Loucy (cell line): ENCODE measurements at regions not wholly inside any gene's neighbourhood (a gene's known extent, or its start where the extent isn't known, plus 50 kb on each side); places are given as distances from the start of the nearest gene placed in this dataset.
A peak's percentile ranks its signal among the peaks of the same experiment; 100 is the strongest.

Source experiments
- H2AFZ ChIP-seq: fragments of 200-600 bp; sonication (generic); 2 replicates; pipeline ENCODE4 v1.6.0; 2016; ENCODE audit warnings: antibody characterized with exemption, mild to moderate bottlenecking, low read length, moderate library complexity
- H3F3A ChIP-seq: fragments of 200-600 bp; 2 replicates; pipeline ENCODE4 v1.6.0; 2016; ENCODE audit warnings: antibody characterized with exemption, low read depth, mild to moderate bottlenecking
- H3K27me3 ChIP-seq: fragments of 200-600 bp; sonication (generic); 2 replicates; pipeline ENCODE4 v1.6.1; 2014; ENCODE audit warnings: low read length, mild to moderate bottlenecking; ENCODE audit not compliant: insufficient read depth, poor library complexity, severe bottlenecking
- H3K36me3 ChIP-seq: fragments of 200-600 bp; sonication (generic); 2 replicates; pipeline ENCODE4 v1.6.1; 2016; ENCODE audit warnings: low read length; ENCODE audit not compliant: insufficient read depth
- H3K4me1 ChIP-seq: fragments of 200-600 bp; sonication (generic); 2 replicates; pipeline ENCODE4 v1.5.1; 2014; ENCODE audit warnings: low read length, mild to moderate bottlenecking; ENCODE audit not compliant: insufficient read depth, poor library complexity, severe bottlenecking
- H3K4me2 ChIP-seq: fragments of 200-600 bp; sonication (generic); 2 replicates; pipeline ENCODE4 v1.6.0; 2014; ENCODE audit warnings: antibody characterized with exemption, low read length, low read depth, mild to moderate bottlenecking; ENCODE audit not compliant: poor library complexity, severe bottlenecking
- H3K4me3 ChIP-seq: fragments of 200-600 bp; sonication (generic); 2 replicates; pipeline ENCODE4 v1.5.1; 2014; ENCODE audit warnings: low read length, mild to moderate bottlenecking, mixed read lengths; ENCODE audit not compliant: poor library complexity, severe bottlenecking
- H3K79me2 ChIP-seq: fragments of 200-600 bp; sonication (generic); 2 replicates; pipeline ENCODE4 v1.6.1; 2014; ENCODE audit warnings: low read length; ENCODE audit not compliant: insufficient read depth
- H3K9ac ChIP-seq: fragments of 200-600 bp; sonication (generic); 2 replicates; pipeline ENCODE4 v1.6.0; 2014; ENCODE audit warnings: mild to moderate bottlenecking, low read depth, low read length, moderate library complexity; ENCODE audit not compliant: poor library complexity, severe bottlenecking
- H3K9me2 ChIP-seq: fragments of 200-600 bp; sonication (generic); replicated peaks from 2 replicates; pipeline ENCODE4 v1.6.1; 2016; ENCODE audit warnings: low read depth, low read length, mixed read lengths
- H3K9me3 ChIP-seq: fragments of 200-600 bp; sonication (generic); 2 replicates; pipeline ENCODE4 v1.6.1; 2014; ENCODE audit warnings: mild to moderate bottlenecking, antibody characterized with exemption, low read length, low read depth; ENCODE audit not compliant: insufficient read depth
- H4K20me1 ChIP-seq: fragments of 200-600 bp; sonication (generic); 2 replicates; pipeline ENCODE4 v1.6.0; 2014; ENCODE audit warnings: antibody characterized with exemption, low read length, mild to moderate bottlenecking; ENCODE audit not compliant: insufficient read depth, poor library complexity, severe bottlenecking
- EZH2phosphoT487 ChIP-seq: fragments of 200-600 bp; IDR thresholded peaks from 2 replicates; pipeline ENCODE4 v1.6.1; 2018; ENCODE audit warnings: antibody characterized with exemption, mild to moderate bottlenecking, moderate library complexity, borderline replicate concordance
- TF ChIP-seq, protein P1 (sequence below): fragments of 200-600 bp; sonication (generic); conservative IDR thresholded peaks from 2 replicates; pipeline ENCODE4 v1.5.1; 2014; ENCODE audit warnings: mild to moderate bottlenecking, antibody characterized with exemption, low read length

DNA sequence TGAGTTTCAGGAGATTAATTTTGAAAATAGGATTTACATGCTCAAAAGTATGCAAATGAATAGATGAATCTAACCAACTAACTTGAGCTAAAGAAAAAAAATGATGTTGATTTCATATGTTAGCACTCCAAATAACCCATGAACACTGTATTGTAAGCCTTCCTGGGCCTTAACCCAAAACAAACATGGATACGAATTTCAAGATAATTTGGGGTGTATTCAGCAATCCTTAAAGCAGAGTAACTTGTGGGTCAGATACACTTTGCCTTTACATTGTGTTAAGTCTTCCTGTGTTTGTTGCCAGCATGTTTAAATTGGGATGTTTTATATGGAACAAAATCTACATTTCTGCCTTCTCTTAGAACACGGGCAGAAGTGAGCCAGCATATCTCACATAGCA, 124.2 kb upstream of the WDR11 start:
- Histone ChIP-seq H3K9me3 (no peaks in the 10 kb centered on the region), H3K9ac (no peak overlapping the region), H3K36me3 (no peaks in the 10 kb centered on the region), H2AFZ (no peak overlapping the region), H3K4me2 (no peak overlapping the region), H3K79me2 (no peaks in the 10 kb centered on the region), H3K9me2 (no peaks in the 10 kb centered on the region), H3K4me1 (peaks cover 15% of the 10 kb centered on the region), H4K20me1 (no peaks in the 10 kb centered on the region), H3K4me3 (no peak overlapping the region), H3K27me3 (no peaks in the 10 kb centered on the region), H3F3A (0 out of 2 replicates have a peak, but pooled peaks cover 5% of the 10 kb centered on the region)
- no peak for TF ChIP-seq EZH2phosphoT487
- TF ChIP-seq, protein P1, sequence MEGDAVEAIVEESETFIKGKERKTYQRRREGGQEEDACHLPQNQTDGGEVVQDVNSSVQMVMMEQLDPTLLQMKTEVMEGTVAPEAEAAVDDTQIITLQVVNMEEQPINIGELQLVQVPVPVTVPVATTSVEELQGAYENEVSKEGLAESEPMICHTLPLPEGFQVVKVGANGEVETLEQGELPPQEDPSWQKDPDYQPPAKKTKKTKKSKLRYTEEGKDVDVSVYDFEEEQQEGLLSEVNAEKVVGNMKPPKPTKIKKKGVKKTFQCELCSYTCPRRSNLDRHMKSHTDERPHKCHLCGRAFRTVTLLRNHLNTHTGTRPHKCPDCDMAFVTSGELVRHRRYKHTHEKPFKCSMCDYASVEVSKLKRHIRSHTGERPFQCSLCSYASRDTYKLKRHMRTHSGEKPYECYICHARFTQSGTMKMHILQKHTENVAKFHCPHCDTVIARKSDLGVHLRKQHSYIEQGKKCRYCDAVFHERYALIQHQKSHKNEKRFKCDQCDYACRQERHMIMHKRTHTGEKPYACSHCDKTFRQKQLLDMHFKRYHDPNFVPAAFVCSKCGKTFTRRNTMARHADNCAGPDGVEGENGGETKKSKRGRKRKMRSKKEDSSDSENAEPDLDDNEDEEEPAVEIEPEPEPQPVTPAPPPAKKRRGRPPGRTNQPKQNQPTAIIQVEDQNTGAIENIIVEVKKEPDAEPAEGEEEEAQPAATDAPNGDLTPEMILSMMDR: no peak

DNA sequence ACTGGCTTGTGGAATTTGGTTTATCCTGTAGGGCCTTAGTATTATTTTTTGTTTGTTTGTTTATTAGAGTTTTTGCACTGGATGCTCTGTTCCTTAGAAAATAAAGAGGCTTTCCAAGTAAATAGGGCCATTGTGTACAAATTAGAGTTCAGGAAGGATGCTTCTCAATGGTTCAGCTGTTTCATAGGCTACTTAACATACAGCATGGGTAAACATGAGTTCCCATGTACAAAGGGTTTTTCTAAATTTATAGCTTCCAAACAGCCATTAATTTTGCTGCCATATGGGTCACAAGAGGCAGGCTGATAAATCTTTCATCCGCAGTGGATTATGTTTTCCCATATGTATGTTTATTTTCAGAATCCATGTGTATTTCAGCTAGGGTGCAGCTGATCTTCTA, 121.6 kb upstream of the WDR11 start:
- Histone ChIP-seq H3K79me2 (no peaks in the 10 kb centered on the region), H3K4me3 (no peak overlapping the region)

DNA sequence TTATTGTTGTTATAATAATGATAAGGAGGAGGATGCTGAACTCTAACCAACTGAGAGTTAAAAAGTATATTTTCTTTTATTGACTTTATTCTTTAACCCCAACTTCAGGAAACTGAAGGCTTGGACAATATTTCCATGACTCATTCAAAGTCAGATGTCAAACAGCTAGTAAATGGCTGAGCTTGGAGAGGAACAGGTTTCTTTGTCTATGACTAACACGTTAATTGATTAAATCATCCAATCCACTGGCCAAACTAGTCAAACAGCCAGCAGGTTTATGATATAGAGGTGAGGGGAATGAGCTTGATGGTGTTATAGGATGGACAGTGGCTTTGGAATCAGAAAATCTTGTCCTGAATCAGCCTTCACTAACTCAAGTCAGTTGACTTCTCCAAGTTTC, 119.1 kb upstream of the WDR11 start:
- no peak for TF ChIP-seq EZH2phosphoT487
- TF ChIP-seq, protein P1: no peak

More for the DNA sequence above, 121.6 kb upstream of the WDR11 start:
- Histone ChIP-seq H3K9me2 (no peaks in the 10 kb centered on the region), H3F3A (0 out of 2 replicates have a peak, but pooled peaks cover 5% of the 10 kb centered on the region), H3K4me2 (peak overlapping the region; percentile 50), H3K27me3 (no peaks in the 10 kb centered on the region), H3K4me1 (peaks cover 20% of the 10 kb centered on the region), H3K9ac (no peak overlapping the region), H4K20me1 (no peaks in the 10 kb centered on the region), H3K9me3 (no peaks in the 10 kb centered on the region), H2AFZ (no peak overlapping the region), H3K36me3 (no peaks in the 10 kb centered on the region)
- TF ChIP-seq EZH2phosphoT487: no peak
- TF ChIP-seq, protein P1: no peak

More for the DNA sequence above, 119.1 kb upstream of the WDR11 start:
- Histone ChIP-seq H3K9me2 (no peaks in the 10 kb centered on the region), H3K27me3 (no peaks in the 10 kb centered on the region), H3F3A (0 out of 2 replicates have a peak, but pooled peaks cover 5% of the 10 kb centered on the region), H3K9ac (no peak overlapping the region), H4K20me1 (no peaks in the 10 kb centered on the region), H3K4me1 (peaks cover 20% of the 10 kb centered on the region), H3K79me2 (no peaks in the 10 kb centered on the region), H3K4me3 (no peak overlapping the region), H3K4me2 (no peak overlapping the region), H3K36me3 (no peaks in the 10 kb centered on the region), H3K9me3 (no peaks in the 10 kb centered on the region), H2AFZ (peak overlapping the region; percentile 29; the same call in 1 of the 2 replicates)
